Stomach (tissue), 8 donors: ENCODE measurements at regions not wholly inside any gene's neighbourhood (a gene's known extent, or its start where the extent isn't known, plus 50 kb on each side); places are given as distances from the start of the nearest gene placed in this dataset.
"Not testable (repeated sequence)": the region's sequence is repeated elsewhere in the genome, so short reads cannot be mapped to it uniquely, and the experiment has no call there.

Source experiments
- DNase-seq, 2 donors: peaks; one replicate each; pipeline versions ENCODE4 v3.0.0 to v3.0.0-alpha.2; 2013 to 2019
- H3K27ac ChIP-seq, 5 donors: fragments of 200-600 bp in 4 of 5; sonication (generic) in 4 of 5; one replicate each; pipeline ENCODE4 v1.5.1; 2013 to 2019; ENCODE audit warnings: mild to moderate bottlenecking in 1 of 5, moderate library complexity in 1 of 5
- H3K27me3 ChIP-seq, 3 donors: fragments of 200-600 bp; sonication (generic); one replicate each; pipeline ENCODE4 v1.5.1; 2017 to 2019; ENCODE audit warnings: mixed run types in 1 of 3
- H3K36me3 ChIP-seq, 4 donors: fragments of 200-600 bp; sonication (generic); 1 replicate in 3 of 4; 2 replicates in 1 of 4; pipeline ENCODE4 v1.5.1; 2016 to 2019
- H3K4me1 ChIP-seq, 4 donors: fragments of 200-600 bp; sonication (generic); one replicate each; pipeline ENCODE4 v1.5.1; 2016 to 2019
- H3K4me3 ChIP-seq, 4 donors: fragments of 200-600 bp; sonication (generic) in 3 of 4; one replicate each; pipeline ENCODE4 v1.5.1; 2016 to 2019; ENCODE audit warnings: mild to moderate bottlenecking in 1 of 4
- H3K9me3 ChIP-seq, 4 donors: fragments of 200-600 bp; sonication (generic); one replicate each; pipeline ENCODE4 v1.5.1; 2016 to 2019
- EP300 ChIP-seq: sonication (generic); formaldehyde crosslinking; IDR thresholded peaks from one replicate; pipeline ENCODE4 v1.6.1; 2017; ENCODE audit warnings: antibody characterized with exemption
- POLR2A ChIP-seq, 4 donors: fragments of 450-650 bp; IDR thresholded peaks; one replicate each; pipeline ENCODE4 v1.6.1; 2016; ENCODE audit warnings: antibody characterized with exemption in 4 of 4, control low read depth in 2 of 4, mild to moderate bottlenecking in 1 of 4, moderate library complexity in 1 of 4
- POLR2AphosphoS5 ChIP-seq, 3 donors: sonication (generic); formaldehyde crosslinking; IDR thresholded peaks; one replicate each; pipeline ENCODE4 v1.6.1; 2016; ENCODE audit warnings: antibody characterized with exemption in 3 of 3
- WGBS, 5 donors: extraction: QIAGEN DNeasy Blood & Tissue Kit in 3 of 5; methylation state at CpG; one replicate each; pipeline versions ENCODE4 v1.1.5 to v1.1.7; 2013 to 2018; 5-methylcytosine and 5-hydroxymethylcytosine counted together
- intact Hi-C: fragments of 100-400 bp; cut with DNase I; formaldehyde crosslinking; loops from one replicate; pipeline ENCODE4 v1.15.1; 2023; ENCODE audit warnings: low total_unique reads
- TF ChIP-seq, protein P1 (sequence below), 7 experiments: fragments of 450-650 bp in 4 of 7; fragments of 200-600 bp in 3 of 7; sonication (generic) in 3 of 7; IDR thresholded peaks; one replicate each; pipeline ENCODE4 v1.5.1; 2016 to 2019; ENCODE audit warnings: antibody characterized with exemption in 7 of 7, control low read depth in 2 of 7, mild to moderate bottlenecking in 1 of 7
- donor health status: healthy with polysubstance abuse.
- donor health status: Bipolar disorder and iron deficiency.
- donor health status: healthy.

GRCh38 chr11:96551136-96551535 is 161.3 kb downstream of the JRKL start:
- Histone ChIP-seq H3K4me1 (no peaks in the 10 kb centered on the region), H3K36me3 (no peaks in the 10 kb centered on the region), H3K9me3 (no peaks in the 10 kb centered on the region), H3K27me3 (no peaks in the 10 kb centered on the region), H3K4me3 (no peak overlapping the region), H3K27ac (no peak overlapping the region)
- WGBS, 5 donors = 77 to 87% (median 80%) methylated on average over 5 of the region's 5 CpGs
- DNase-seq = no peak
- intact Hi-C loops = no loop called here
- TF ChIP-seq EP300 (no peak), POLR2AphosphoS5 (IDR thresholded peaks at IDR 0.05) (no peak), POLR2A (IDR thresholded peaks at IDR 0.05) (no peak)
- TF ChIP-seq, protein P1, sequence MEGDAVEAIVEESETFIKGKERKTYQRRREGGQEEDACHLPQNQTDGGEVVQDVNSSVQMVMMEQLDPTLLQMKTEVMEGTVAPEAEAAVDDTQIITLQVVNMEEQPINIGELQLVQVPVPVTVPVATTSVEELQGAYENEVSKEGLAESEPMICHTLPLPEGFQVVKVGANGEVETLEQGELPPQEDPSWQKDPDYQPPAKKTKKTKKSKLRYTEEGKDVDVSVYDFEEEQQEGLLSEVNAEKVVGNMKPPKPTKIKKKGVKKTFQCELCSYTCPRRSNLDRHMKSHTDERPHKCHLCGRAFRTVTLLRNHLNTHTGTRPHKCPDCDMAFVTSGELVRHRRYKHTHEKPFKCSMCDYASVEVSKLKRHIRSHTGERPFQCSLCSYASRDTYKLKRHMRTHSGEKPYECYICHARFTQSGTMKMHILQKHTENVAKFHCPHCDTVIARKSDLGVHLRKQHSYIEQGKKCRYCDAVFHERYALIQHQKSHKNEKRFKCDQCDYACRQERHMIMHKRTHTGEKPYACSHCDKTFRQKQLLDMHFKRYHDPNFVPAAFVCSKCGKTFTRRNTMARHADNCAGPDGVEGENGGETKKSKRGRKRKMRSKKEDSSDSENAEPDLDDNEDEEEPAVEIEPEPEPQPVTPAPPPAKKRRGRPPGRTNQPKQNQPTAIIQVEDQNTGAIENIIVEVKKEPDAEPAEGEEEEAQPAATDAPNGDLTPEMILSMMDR (IDR thresholded peaks at IDR 0.05) = no peak

GRCh38 chr11:96554236-96554820 is 164.5 kb downstream of the JRKL start:
- no peak for DNase-seq
- 65 to 75% (median 71%) methylated on average over 5 of the region's 5 CpGs for WGBS, 5 donors
- Histone ChIP-seq H3K27ac (no peak overlapping the region), H3K27me3 (no peaks in the 10 kb centered on the region), H3K36me3 (no peaks in the 10 kb centered on the region), H3K4me3 (no peak overlapping the region), H3K4me1 (no peaks in the 10 kb centered on the region), H3K9me3 (no peaks in the 10 kb centered on the region)
- TF ChIP-seq EP300 = no peak
- TF ChIP-seq, protein P1 (IDR thresholded peaks at IDR 0.05) = no peak
- no peak for TF ChIP-seq POLR2A (IDR thresholded peaks at IDR 0.05)
- no peak for TF ChIP-seq POLR2AphosphoS5 (IDR thresholded peaks at IDR 0.05)
- intact Hi-C loops = no loop called here

DNA sequence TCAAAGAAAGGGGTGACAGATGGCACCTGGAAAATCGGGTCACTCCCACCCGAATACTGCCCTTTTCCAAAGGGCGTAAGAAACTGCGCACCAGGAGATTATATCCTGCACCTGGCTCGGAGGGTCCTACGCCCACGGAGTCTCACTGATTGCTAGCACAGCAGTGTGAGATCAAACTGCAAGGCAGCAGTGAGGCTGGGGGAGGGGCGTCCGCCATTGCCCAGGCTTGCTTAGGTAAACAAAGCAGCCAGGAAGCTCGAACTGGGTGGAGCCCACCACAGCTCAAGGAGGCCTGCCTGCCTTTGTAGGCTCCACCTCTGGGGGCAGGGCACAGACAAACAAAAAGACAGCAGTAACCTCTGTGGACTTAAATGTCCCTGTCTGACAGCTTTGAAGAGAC is 166.0 kb downstream of the JRKL start:
- intact Hi-C loops, DNase-seq, H3K27me3 ChIP-seq, H3K4me3 ChIP-seq, H3K27ac ChIP-seq, H3K4me1 ChIP-seq, H3K9me3 ChIP-seq, H3K36me3 ChIP-seq: not testable (repeated sequence)
- WGBS, 5 donors = 89 to 99% (median 92%) methylated on average over 9 to 10 of the region's 10 CpGs

- H3K27me3 ChIP-seq, DNase-seq, intact Hi-C loops, H3K4me1 ChIP-seq, H3K27ac ChIP-seq, H3K36me3 ChIP-seq, H3K9me3 ChIP-seq, H3K4me3 ChIP-seq: not testable (repeated sequence)
- WGBS, 5 donors = 91 to 96% (median 93%) methylated on average over 3 of the region's 3 CpGs
Observed at GRCh38 chr11:96560727-96561126, 170.9 kb downstream of the JRKL start.

GRCh38 chr11:96567176-96567575 is 177.4 kb downstream of the JRKL start:
- peak in 1 of 2 donors; percentile 26 for DNase-seq
- Histone ChIP-seq H3K4me1 (no peaks in the 10 kb centered on the region), H3K27me3 (no peaks in the 10 kb centered on the region), H3K9me3 (no peaks in the 10 kb centered on the region), H3K4me3 (peak overlapping the region in 1 of 4 donors; percentile 1), H3K27ac (no peak overlapping the region), H3K36me3 (no peaks in the 10 kb centered on the region)
- intact Hi-C loops = no loop called here
- TF ChIP-seq POLR2A (IDR thresholded peaks at IDR 0.05) (no peak), EP300 (no peak), POLR2AphosphoS5 (IDR thresholded peaks at IDR 0.05) (no peak)
- TF ChIP-seq, protein P1 (IDR thresholded peaks at IDR 0.05) = no peak
- 49 to 63% (median 58%) methylated on average over 4 of the region's 4 CpGs for WGBS, 5 donors
